Thyroid gland (tissue), 4 donors: ENCODE measurements at regions not wholly inside any gene's neighbourhood (a gene's known extent, or its start where the extent isn't known, plus 50 kb on each side); places are given as distances from the start of the nearest gene placed in this dataset.

Experiments used
- CTCF ChIP-seq, 6 experiments: fragments of 200-600 bp in 3 of 6; fragments of 450-650 bp in 3 of 6; sonication (generic) in 3 of 6; IDR thresholded peaks; one replicate each; pipeline ENCODE4 v1.5.1; 2016 to 2019; ENCODE audit warnings: antibody characterized with exemption in 6 of 6, mild to moderate bottlenecking in 2 of 6, inconsistent platforms in 1 of 6, moderate library complexity in 1 of 6
- POLR2A ChIP-seq, 2 donors: fragments of 450-650 bp; IDR thresholded peaks; one replicate each; pipeline ENCODE4 v1.6.1; 2017; ENCODE audit warnings: antibody characterized with exemption in 2 of 2, mild to moderate bottlenecking in 2 of 2, moderate library complexity in 1 of 2

GRCh38 chr1:239455743-239456142 is 69.4 kb downstream of the CHRM3 start:
- no peak for TF ChIP-seq CTCF (IDR thresholded peaks at IDR 0.05)
- TF ChIP-seq POLR2A (IDR thresholded peaks at IDR 0.05): no peak
